CD4-positive, CD25-positive, alpha-beta regulatory T cell (primary cell): ENCODE measurements at regions not wholly inside any gene's neighbourhood (a gene's known extent, or its start where the extent isn't known, plus 50 kb on each side); places are given as distances from the start of the nearest gene placed in this dataset.

Source experiments
- ATAC-seq, 2 donors: fragments of 150-1000 bp; cut with Tn5 transposase; one replicate each; pipeline ENCODE4 v1.10.0; 2021; ENCODE audit warnings: low read depth in 2 of 2, moderate number of reproducible peaks in 2 of 2, moderate library complexity in 1 of 2
- DNase-seq, 3 donors: peaks; one replicate each; pipeline versions ENCODE4 v3.0.0 to v3.0.0-alpha.2; 2012 to 2022; ENCODE audit warnings: mixed read lengths in 1 of 3
- H3K27ac ChIP-seq: one replicate; pipeline ENCODE4 v1.7.0; 2013; ENCODE audit warnings: mild to moderate bottlenecking, low read length; ENCODE audit not compliant: insufficient read depth, poor library complexity, severe bottlenecking
- H3K27me3 ChIP-seq: one replicate; pipeline ENCODE4 v1.7.0; 2013; ENCODE audit warnings: low read length; ENCODE audit not compliant: control insufficient read depth, insufficient read depth
- H3K36me3 ChIP-seq: one replicate; pipeline ENCODE4 v1.7.0; 2013; ENCODE audit warnings: mild to moderate bottlenecking, low read length, moderate library complexity; ENCODE audit not compliant: control insufficient read depth, insufficient read depth
- H3K4me1 ChIP-seq: 2 replicates; pipeline ENCODE4 v1.7.0; 2013; ENCODE audit warnings: mild to moderate bottlenecking, low read length; ENCODE audit not compliant: insufficient read depth, control insufficient read depth, poor library complexity, severe bottlenecking
- H3K4me3 ChIP-seq: one replicate; pipeline ENCODE4 v1.7.0; 2013; ENCODE audit warnings: low read depth, mild to moderate bottlenecking, low read length, moderate library complexity
- H3K9me3 ChIP-seq, 2 experiments: 1 replicate in 1 of 2; 2 replicates in 1 of 2; pipeline ENCODE4 v1.7.0; 2013; ENCODE audit warnings: low read length in 2 of 2, mild to moderate bottlenecking in 1 of 2, moderate library complexity in 1 of 2; ENCODE audit not compliant: control insufficient read depth in 2 of 2
- H3K27ac Mint-ChIP-seq, 3 donors: one replicate each; pipeline ENCODE4 v1.8.0; 2020 to 2022; ENCODE audit warnings: mild to moderate bottlenecking in 3 of 3, mixed read lengths in 3 of 3, moderate library complexity in 2 of 3
- H3K27me3 Mint-ChIP-seq: one replicate; pipeline ENCODE4 v1.8.0; 2022; ENCODE audit warnings: mild to moderate bottlenecking, mixed read lengths
- H3K36me3 Mint-ChIP-seq: one replicate; pipeline ENCODE4 v1.8.0; 2020; ENCODE audit warnings: mixed read lengths
- H3K4me1 Mint-ChIP-seq, 4 donors: one replicate each; pipeline ENCODE4 v1.8.0; 2020 to 2022; ENCODE audit warnings: mixed read lengths in 4 of 4, mild to moderate bottlenecking in 1 of 4
- H3K4me3 Mint-ChIP-seq, 4 donors: one replicate each; pipeline ENCODE4 v1.8.0; 2020 to 2022; ENCODE audit warnings: mild to moderate bottlenecking in 4 of 4, mixed read lengths in 4 of 4, moderate library complexity in 3 of 4
- H3K9me3 Mint-ChIP-seq, 7 donors: one replicate each; pipeline ENCODE4 v1.8.0; 2020 to 2022; ENCODE audit warnings: mixed read lengths in 7 of 7, mild to moderate bottlenecking in 3 of 7, moderate library complexity in 2 of 7

DNA sequence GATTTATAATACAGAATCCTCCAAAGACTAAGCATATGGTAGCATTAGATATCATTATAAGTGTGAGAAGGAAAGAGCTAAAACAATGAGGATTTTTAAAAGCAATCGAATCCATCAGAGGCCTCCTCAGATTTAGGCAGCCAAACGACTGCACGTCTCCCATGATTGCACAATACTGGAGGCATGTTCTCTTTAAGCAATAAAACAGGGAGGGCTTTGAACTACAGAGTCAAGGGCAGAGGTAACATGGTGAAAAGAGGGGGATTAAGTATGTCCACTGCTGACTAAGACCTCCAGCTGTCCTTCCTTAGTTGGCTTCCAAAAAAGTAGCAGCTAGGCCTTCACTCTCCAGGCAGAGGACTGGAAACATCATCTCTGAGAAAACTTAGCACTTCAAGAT lies 298.7 kb upstream of the RGMB start:
- no peaks in the 10 kb centered on the region for H3K4me1 ChIP-seq
- H3K4me3 Mint-ChIP-seq: no peak overlapping the region
- no peak overlapping the region for H3K27ac ChIP-seq
- no peaks in the 10 kb centered on the region for H3K27me3 ChIP-seq
- H3K27ac Mint-ChIP-seq: no peak overlapping the region
- DNase-seq (no peak), ATAC-seq (no peak)
- H3K4me3 ChIP-seq: no peak overlapping the region
- H3K27me3 Mint-ChIP-seq: no peaks in the 10 kb centered on the region
- no peaks in the 10 kb centered on the region for H3K4me1 Mint-ChIP-seq
- peaks cover 0 to 6% (median 0%) of the 10 kb centered on the region in 7 donors for H3K9me3 Mint-ChIP-seq
- no peaks in the 10 kb centered on the region for H3K9me3 ChIP-seq
- no peaks in the 10 kb centered on the region for H3K36me3 Mint-ChIP-seq
- H3K36me3 ChIP-seq: no peaks in the 10 kb centered on the region

GRCh38 chr5:98482321-98483300 lies 290.9 kb upstream of the RGMB start:
- H3K4me3 ChIP-seq: no peak overlapping the region
- ATAC-seq (no peak), DNase-seq (no peak)
- H3K4me1 Mint-ChIP-seq: no peaks in the 10 kb centered on the region
- H3K27ac Mint-ChIP-seq: no peak overlapping the region
- no peaks in the 10 kb centered on the region for H3K36me3 ChIP-seq
- H3K36me3 Mint-ChIP-seq: no peaks in the 10 kb centered on the region
- no peaks in the 10 kb centered on the region for H3K27me3 Mint-ChIP-seq
- no peak overlapping the region for H3K4me3 Mint-ChIP-seq
- H3K9me3 ChIP-seq: no peaks in the 10 kb centered on the region
- peaks cover 1% of the 10 kb centered on the region for H3K27me3 ChIP-seq
- H3K27ac ChIP-seq: no peak overlapping the region
- H3K9me3 Mint-ChIP-seq: peaks cover 0 to 6% (median 0%) of the 10 kb centered on the region in 7 donors
- H3K4me1 ChIP-seq: no peaks in the 10 kb centered on the region

GRCh38 chr5:98483301-98483685 lies 290.2 kb upstream of the RGMB start:
- H3K9me3 ChIP-seq: no peaks in the 10 kb centered on the region
- Mint-ChIP-seq H3K36me3 (no peaks in the 10 kb centered on the region), H3K4me1 (no peaks in the 10 kb centered on the region), H3K27ac (no peak overlapping the region), H3K27me3 (no peaks in the 10 kb centered on the region), H3K9me3 (peaks cover 0 to 6% (median 0%) of the 10 kb centered on the region in 7 donors), H3K4me3 (no peak overlapping the region)
- peaks cover 1% of the 10 kb centered on the region for H3K27me3 ChIP-seq
- H3K4me3 ChIP-seq: no peak overlapping the region
- H3K27ac ChIP-seq: no peak overlapping the region
- ATAC-seq (no peak), DNase-seq (no peak)
- H3K4me1 ChIP-seq: no peaks in the 10 kb centered on the region
- H3K36me3 ChIP-seq: no peaks in the 10 kb centered on the region

DNA sequence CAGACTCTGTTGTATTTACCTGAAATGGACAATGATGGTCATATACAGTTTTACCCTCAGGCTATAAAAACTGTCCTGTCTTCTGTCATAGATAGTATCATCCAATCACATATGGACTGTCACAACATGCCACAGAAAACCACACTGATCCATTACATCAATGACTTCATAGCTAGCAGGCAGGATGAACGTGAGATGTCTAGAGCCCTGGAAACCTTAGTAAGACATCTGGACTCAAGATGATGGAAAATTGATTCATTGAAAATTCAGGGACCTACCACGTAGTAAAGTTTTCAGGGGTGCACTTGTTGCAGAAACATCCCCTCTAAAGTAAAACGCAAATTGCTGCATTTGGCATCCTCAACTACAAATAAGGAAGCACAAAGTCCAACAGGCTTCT lies 284.4 kb upstream of the RGMB start:
- Mint-ChIP-seq H3K27ac (no peak overlapping the region), H3K4me3 (no peak overlapping the region), H3K27me3 (no peaks in the 10 kb centered on the region), H3K4me1 (peaks cover 0 to 5% (median 0%) of the 10 kb centered on the region in 4 donors), H3K36me3 (no peaks in the 10 kb centered on the region), H3K9me3 (peaks cover 0 to 16% (median 4%) of the 10 kb centered on the region in 7 donors)
- Histone ChIP-seq H3K27ac (no peak overlapping the region), H3K36me3 (no peaks in the 10 kb centered on the region), H3K27me3 (no peaks in the 10 kb centered on the region), H3K4me3 (no peak overlapping the region), H3K9me3 (no peaks in the 10 kb centered on the region), H3K4me1 (no peaks in the 10 kb centered on the region)
- ATAC-seq (no peak), DNase-seq (no peak)

GRCh38 chr5:98490348-98490747 lies 283.1 kb upstream of the RGMB start:
- Histone ChIP-seq H3K4me3 (no peak overlapping the region), H3K27ac (no peak overlapping the region), H3K27me3 (no peaks in the 10 kb centered on the region), H3K9me3 (no peaks in the 10 kb centered on the region), H3K36me3 (no peaks in the 10 kb centered on the region), H3K4me1 (no peaks in the 10 kb centered on the region)
- no peak overlapping the region for H3K4me3 Mint-ChIP-seq
- H3K9me3 Mint-ChIP-seq: peaks cover 0 to 17% (median 7%) of the 10 kb centered on the region in 7 donors
- H3K36me3 Mint-ChIP-seq: no peaks in the 10 kb centered on the region
- peaks cover 0 to 5% (median 0%) of the 10 kb centered on the region in 4 donors for H3K4me1 Mint-ChIP-seq
- H3K27ac Mint-ChIP-seq: no peak overlapping the region
- DNase-seq (no peak), ATAC-seq (no peak)
- no peaks in the 10 kb centered on the region for H3K27me3 Mint-ChIP-seq

- H3K36me3 ChIP-seq: no peaks in the 10 kb centered on the region
- no peak overlapping the region for H3K4me3 ChIP-seq
- H3K9me3 Mint-ChIP-seq: peaks cover 0 to 17% (median 10%) of the 10 kb centered on the region in 7 donors
- H3K4me1 Mint-ChIP-seq: peaks cover 0 to 5% (median 0%) of the 10 kb centered on the region in 4 donors
- H3K27ac ChIP-seq: no peak overlapping the region
- H3K27ac Mint-ChIP-seq: no peak overlapping the region
- no peaks in the 10 kb centered on the region for H3K9me3 ChIP-seq
- H3K4me3 Mint-ChIP-seq: peak overlapping the region in 1 of 4 donors; percentile 8
- H3K4me1 ChIP-seq: no peaks in the 10 kb centered on the region
- peak in 1 of 3 donors; percentile 80 for DNase-seq
- H3K27me3 ChIP-seq: no peaks in the 10 kb centered on the region
- H3K27me3 Mint-ChIP-seq: no peaks in the 10 kb centered on the region
- no peaks in the 10 kb centered on the region for H3K36me3 Mint-ChIP-seq
- ATAC-seq: no peak
Measured at GRCh38 chr5:98492258-98492657, 281.2 kb upstream of the RGMB start.

DNA sequence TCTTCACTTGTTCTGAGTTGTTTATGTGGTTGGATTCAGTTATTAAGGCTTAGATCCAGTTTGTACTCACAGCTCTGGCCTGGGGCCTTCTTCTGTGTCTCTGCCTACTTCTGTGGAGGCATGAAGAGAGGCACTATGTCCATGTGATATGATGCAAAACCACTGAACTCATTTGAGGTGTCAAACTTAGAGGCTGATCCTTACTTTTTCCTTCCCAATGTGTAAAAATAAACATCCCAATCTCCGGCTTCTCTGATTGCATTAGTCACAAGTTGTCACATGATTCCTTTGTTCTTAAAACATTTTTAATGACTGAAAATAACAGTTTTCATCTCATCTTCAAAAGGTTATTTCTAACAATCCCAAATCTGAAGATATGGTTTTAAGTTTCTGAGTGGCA lies 276.0 kb upstream of the RGMB start:
- Histone ChIP-seq H3K4me3 (no peak overlapping the region), H3K27me3 (no peaks in the 10 kb centered on the region), H3K4me1 (no peaks in the 10 kb centered on the region), H3K36me3 (no peaks in the 10 kb centered on the region), H3K27ac (no peak overlapping the region), H3K9me3 (no peaks in the 10 kb centered on the region)
- no peaks in the 10 kb centered on the region for H3K27me3 Mint-ChIP-seq
- DNase-seq (no peak), ATAC-seq (no peak)
- H3K4me3 Mint-ChIP-seq: no peak overlapping the region
- H3K9me3 Mint-ChIP-seq: peaks cover 0 to 12% (median 7%) of the 10 kb centered on the region in 7 donors
- H3K4me1 Mint-ChIP-seq: peaks cover 0 to 2% (median 0%) of the 10 kb centered on the region in 4 donors
- H3K27ac Mint-ChIP-seq: no peak overlapping the region
- no peaks in the 10 kb centered on the region for H3K36me3 Mint-ChIP-seq

GRCh38 chr5:98498028-98498427 lies 275.4 kb upstream of the RGMB start:
- ATAC-seq (no peak), DNase-seq (no peak)
- H3K36me3 ChIP-seq: no peaks in the 10 kb centered on the region
- no peak overlapping the region for H3K4me3 ChIP-seq
- H3K27ac ChIP-seq: no peak overlapping the region
- Mint-ChIP-seq H3K9me3 (peaks cover 0 to 11% (median 5%) of the 10 kb centered on the region in 7 donors), H3K4me3 (no peak overlapping the region), H3K27me3 (no peaks in the 10 kb centered on the region), H3K4me1 (peaks cover 0 to 2% (median 0%) of the 10 kb centered on the region in 4 donors), H3K27ac (no peak overlapping the region), H3K36me3 (no peaks in the 10 kb centered on the region)
- no peaks in the 10 kb centered on the region for H3K9me3 ChIP-seq
- no peaks in the 10 kb centered on the region for H3K27me3 ChIP-seq
- H3K4me1 ChIP-seq: no peaks in the 10 kb centered on the region
